CD4-positive, alpha-beta T cell (primary cell): ENCODE measurements at regions not wholly inside any gene's neighbourhood (a gene's known extent, or its start where the extent isn't known, plus 50 kb on each side); places are given as distances from the start of the nearest gene placed in this dataset.

Source experiments
- ATAC-seq: fragments of 200-7000 bp; cut with Tn5 transposase; one replicate; pipeline ENCODE4 v1.10.0; 2022; ENCODE audit warnings: mild to moderate bottlenecking; ENCODE audit not compliant: poor library complexity
- CTCF ChIA-PET: fragments of 350-600 bp; sonication (Branson Sonifier 250); formaldehyde crosslinking; loops from one replicate; lab custom pipeline; 2021; ENCODE audit warnings: antibody characterized with exemption, inconsistent platforms; lab: Charles Lee
- POLR2A ChIA-PET: fragments of 350-600 bp; sonication (Branson Sonifier 250); formaldehyde crosslinking; loops from one replicate; lab custom pipeline; 2021; ENCODE audit warnings: antibody characterized with exemption, inconsistent platforms; lab: Charles Lee
- DNase-seq, 14 experiments: peaks; one replicate each; pipeline ENCODE4 v3.0.0-alpha.2; 2013 to 2020; ENCODE audit warnings: mixed read lengths in 2 of 14
- H3K27ac ChIP-seq, 2 donors: one replicate each; pipeline versions ENCODE4 v1.5.1 to v1.7.0; 2013; ENCODE audit warnings: low read length in 2 of 2, low read depth in 1 of 2, mild to moderate bottlenecking in 1 of 2
- H3K27me3 ChIP-seq, 2 experiments: 1 replicate in 1 of 2; 2 replicates in 1 of 2; pipeline versions ENCODE4 v1.6.1 to v1.7.0; 2013; ENCODE audit warnings: low read length in 2 of 2, control low read depth in 1 of 2, mild to moderate bottlenecking in 1 of 2, moderate library complexity in 1 of 2; ENCODE audit not compliant: insufficient read depth in 2 of 2, control insufficient read depth in 1 of 2
- H3K36me3 ChIP-seq: one replicate; pipeline ENCODE4 v1.6.1; 2013; ENCODE audit warnings: low read length, control low read depth; ENCODE audit not compliant: insufficient read depth
- H3K4me1 ChIP-seq: one replicate; pipeline ENCODE4 v1.6.1; 2013; ENCODE audit warnings: low read length, control low read depth; ENCODE audit not compliant: insufficient read depth
- H3K4me3 ChIP-seq: one replicate; pipeline ENCODE4 v1.5.1; 2013; ENCODE audit warnings: mild to moderate bottlenecking, low read length, moderate library complexity
- H3K9me3 ChIP-seq, 2 experiments: 1 replicate in 1 of 2; 2 replicates in 1 of 2; pipeline versions ENCODE4 v1.6.1 to v1.7.0; 2013; ENCODE audit warnings: low read length in 2 of 2, mild to moderate bottlenecking in 2 of 2, control low read depth in 1 of 2, moderate library complexity in 1 of 2; ENCODE audit not compliant: control insufficient read depth in 1 of 2, insufficient read depth in 1 of 2
- H3K27ac Mint-ChIP-seq: one replicate; pipeline ENCODE4 v1.8.0; 2020; ENCODE audit warnings: mixed read lengths
- H3K27me3 Mint-ChIP-seq: one replicate; pipeline ENCODE4 v1.8.0; 2021; ENCODE audit warnings: mixed read lengths
- H3K36me3 Mint-ChIP-seq: one replicate; pipeline ENCODE4 v1.8.0; 2021; ENCODE audit warnings: low read depth, mixed read lengths
- H3K4me1 Mint-ChIP-seq: one replicate; pipeline ENCODE4 v1.8.0; 2021; ENCODE audit warnings: low read depth, mixed read lengths
- H3K4me3 Mint-ChIP-seq: one replicate; pipeline ENCODE4 v1.8.0; 2020; ENCODE audit warnings: mild to moderate bottlenecking, mixed read lengths
- H3K9me3 Mint-ChIP-seq: one replicate; pipeline ENCODE4 v1.8.0; 2020; ENCODE audit warnings: mixed read lengths
- intact Hi-C, 2 experiments: fragments of 100-400 bp; cut with DNase I in 1 of 2; cut with micrococcal nuclease in 1 of 2; formaldehyde crosslinking; loops; one replicate each; pipeline versions ENCODE4 v1.15.1 to v1.9.0; 2023 to 2025; cut with DNase I, micrococcal nuclease
- TF ChIP-seq, protein P1 (sequence below): fragments of 200-600 bp; IDR thresholded peaks from one replicate; pipeline ENCODE4 v1.8.0; 2022; ENCODE audit warnings: antibody characterized with exemption, mild to moderate bottlenecking

DNA sequence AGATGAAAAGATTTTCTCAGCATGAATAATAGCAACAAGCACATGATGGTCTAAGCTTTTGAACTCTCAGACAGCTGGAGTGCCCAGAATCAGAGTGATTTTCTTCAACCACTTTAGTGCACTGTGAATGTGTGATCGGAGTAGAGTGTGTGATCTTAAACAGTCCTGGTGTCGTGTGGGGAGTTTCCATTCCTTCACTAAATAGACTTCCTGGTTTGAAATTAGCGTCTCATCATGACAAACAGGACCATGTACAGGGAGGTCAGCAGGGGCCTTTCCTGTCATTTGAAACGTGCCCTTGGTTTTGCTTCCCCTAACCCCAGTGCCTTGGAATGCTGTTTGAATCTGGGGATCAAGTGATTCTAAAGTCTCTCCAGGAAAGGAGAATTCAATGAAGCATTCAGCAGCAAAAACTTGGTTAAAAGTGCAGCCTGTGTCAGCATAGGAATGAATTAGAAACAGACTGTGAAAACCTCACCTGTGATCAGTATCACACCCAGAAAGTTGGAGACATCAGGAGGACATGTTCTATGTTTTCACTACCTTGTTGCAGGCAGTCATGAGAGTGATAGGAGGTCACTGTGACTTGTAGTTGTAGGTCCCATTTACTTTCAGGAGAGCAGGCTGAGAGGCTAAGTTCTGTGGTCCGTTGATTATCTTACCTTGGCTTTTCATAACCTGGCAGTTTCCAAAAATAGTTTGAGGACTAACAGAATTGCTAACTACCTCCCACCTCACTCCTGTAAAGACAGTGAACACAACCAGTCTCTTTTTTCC, 400.3 kb downstream of the MTX2 start:
- H3K4me1 ChIP-seq, result no peaks in the 10 kb centered on the region
- H3K4me3 ChIP-seq, result no peak overlapping the region
- Mint-ChIP-seq H3K9me3 (no peaks in the 10 kb centered on the region), H3K27me3 (peaks cover 50% of the 10 kb centered on the region), H3K4me1 (no peaks in the 10 kb centered on the region), H3K4me3 (no peak overlapping the region), H3K36me3 (no peaks in the 10 kb centered on the region), H3K27ac (no peak overlapping the region)
- intact Hi-C loops, result no loop called here
- CTCF ChIA-PET, result no interaction called here
- H3K36me3 ChIP-seq, result no peaks in the 10 kb centered on the region
- no peak for DNase-seq
- H3K9me3 ChIP-seq, result no peaks in the 10 kb centered on the region
- H3K27me3 ChIP-seq, result no peaks in the 10 kb centered on the region
- no peak for ATAC-seq
- H3K27ac ChIP-seq, result no peak overlapping the region
- POLR2A ChIA-PET, result no interaction called here
- TF ChIP-seq, protein P1, sequence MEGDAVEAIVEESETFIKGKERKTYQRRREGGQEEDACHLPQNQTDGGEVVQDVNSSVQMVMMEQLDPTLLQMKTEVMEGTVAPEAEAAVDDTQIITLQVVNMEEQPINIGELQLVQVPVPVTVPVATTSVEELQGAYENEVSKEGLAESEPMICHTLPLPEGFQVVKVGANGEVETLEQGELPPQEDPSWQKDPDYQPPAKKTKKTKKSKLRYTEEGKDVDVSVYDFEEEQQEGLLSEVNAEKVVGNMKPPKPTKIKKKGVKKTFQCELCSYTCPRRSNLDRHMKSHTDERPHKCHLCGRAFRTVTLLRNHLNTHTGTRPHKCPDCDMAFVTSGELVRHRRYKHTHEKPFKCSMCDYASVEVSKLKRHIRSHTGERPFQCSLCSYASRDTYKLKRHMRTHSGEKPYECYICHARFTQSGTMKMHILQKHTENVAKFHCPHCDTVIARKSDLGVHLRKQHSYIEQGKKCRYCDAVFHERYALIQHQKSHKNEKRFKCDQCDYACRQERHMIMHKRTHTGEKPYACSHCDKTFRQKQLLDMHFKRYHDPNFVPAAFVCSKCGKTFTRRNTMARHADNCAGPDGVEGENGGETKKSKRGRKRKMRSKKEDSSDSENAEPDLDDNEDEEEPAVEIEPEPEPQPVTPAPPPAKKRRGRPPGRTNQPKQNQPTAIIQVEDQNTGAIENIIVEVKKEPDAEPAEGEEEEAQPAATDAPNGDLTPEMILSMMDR, result no peak

DNA sequence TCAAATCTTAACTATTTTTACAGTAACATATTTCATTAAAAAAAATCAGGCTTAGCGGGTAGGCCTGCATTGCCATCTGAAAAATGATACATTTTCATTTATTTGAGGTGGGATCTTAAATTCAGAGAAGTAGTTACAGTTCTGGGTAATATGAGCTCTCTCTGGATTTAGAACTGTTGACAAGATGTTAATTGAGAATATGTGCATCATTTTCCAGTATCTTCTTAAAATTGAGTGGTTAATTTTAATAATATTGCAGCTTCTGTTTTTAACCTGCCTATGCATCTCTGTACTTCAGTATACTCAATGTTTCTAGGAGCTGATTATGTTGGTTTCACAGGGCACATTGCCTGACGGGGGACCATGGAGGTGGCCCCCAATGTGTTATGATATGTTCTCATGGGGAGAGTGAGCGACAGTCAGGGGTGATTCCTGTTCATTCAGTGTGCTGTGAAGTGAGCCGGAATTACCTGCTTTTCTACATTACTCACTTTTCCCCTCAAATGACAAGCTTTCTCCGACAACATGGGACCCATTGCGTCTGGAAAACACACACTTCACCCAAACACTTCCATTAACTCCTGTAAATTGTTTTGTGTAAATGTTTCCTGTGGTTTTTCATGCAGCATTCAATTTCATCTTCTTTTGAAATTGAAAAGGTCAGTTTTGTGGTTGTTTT, 406.2 kb downstream of the MTX2 start:
- TF ChIP-seq, protein P1, result no peak
- no peak overlapping the region for H3K4me3 ChIP-seq
- intact Hi-C loops, result no loop called here
- POLR2A ChIA-PET, result no interaction called here
- no peak overlapping the region for H3K27ac ChIP-seq
- CTCF ChIA-PET, result no interaction called here
- no peaks in the 10 kb centered on the region for H3K36me3 ChIP-seq
- peaks cover 3 to 4% of the 10 kb centered on the region in 2 experiments for H3K27me3 ChIP-seq
- H3K4me1 ChIP-seq, result no peaks in the 10 kb centered on the region
- Mint-ChIP-seq H3K36me3 (no peaks in the 10 kb centered on the region), H3K9me3 (no peaks in the 10 kb centered on the region), H3K4me1 (no peaks in the 10 kb centered on the region), H3K27me3 (peaks cover 35% of the 10 kb centered on the region), H3K27ac (no peak overlapping the region), H3K4me3 (no peak overlapping the region)
- H3K9me3 ChIP-seq, result no peaks in the 10 kb centered on the region
- DNase-seq (no peak), ATAC-seq (no peak)

DNA sequence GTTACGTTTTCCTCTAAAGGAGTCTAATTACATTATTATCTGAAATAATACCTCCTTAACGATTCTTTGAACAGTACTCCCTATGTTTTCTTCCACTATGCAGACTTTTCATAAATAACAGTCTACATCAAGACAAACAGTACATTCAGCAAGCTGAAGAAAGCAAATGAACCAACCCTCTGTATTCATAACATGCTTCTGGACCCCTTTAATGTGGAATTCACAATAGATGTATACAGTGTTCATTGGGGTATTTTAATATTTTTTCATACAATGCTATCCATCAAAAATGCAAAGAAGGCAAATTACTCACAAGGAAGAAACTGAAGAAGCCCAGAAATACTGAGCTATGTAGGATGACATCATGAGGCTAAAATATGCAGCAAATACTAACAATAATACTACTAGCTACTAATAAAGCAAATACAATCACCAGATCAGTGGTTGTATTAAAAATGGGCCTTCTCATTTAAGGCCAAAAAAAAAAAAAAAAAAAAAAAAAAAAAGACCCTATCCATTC, 408.6 kb downstream of the MTX2 start:
- no peak overlapping the region for H3K4me3 ChIP-seq
- TF ChIP-seq, protein P1, result no peak
- Mint-ChIP-seq H3K9me3 (no peaks in the 10 kb centered on the region), H3K27me3 (peaks cover 43% of the 10 kb centered on the region), H3K4me3 (no peak overlapping the region), H3K4me1 (no peaks in the 10 kb centered on the region), H3K27ac (no peak overlapping the region), H3K36me3 (no peaks in the 10 kb centered on the region)
- no peak for ATAC-seq
- intact Hi-C loops, result no loop called here
- ChIA-PET CTCF (interaction anchor here (1.1 kb wide), 1 partner anchor 11 kb away, joined by 3 read pairs; no protein-coding TSS in a partner anchor), POLR2A (no interaction called here)
- peaks cover 3 to 4% of the 10 kb centered on the region in 2 experiments for H3K27me3 ChIP-seq
- no peaks in the 10 kb centered on the region for H3K9me3 ChIP-seq
- no peak for DNase-seq
- no peaks in the 10 kb centered on the region for H3K36me3 ChIP-seq
- no peak overlapping the region for H3K27ac ChIP-seq
- H3K4me1 ChIP-seq, result no peaks in the 10 kb centered on the region
